Endodermal cell (in vitro differentiated cells): ENCODE measurements at regions not wholly inside any gene's neighbourhood (a gene's known extent, or its start where the extent isn't known, plus 50 kb on each side); places are given as distances from the start of the nearest gene placed in this dataset.

ENCODE experiments used
- DNase-seq: peaks from one replicate; pipeline ENCODE4 v3.0.0-alpha.2; 2017
- H3K27ac ChIP-seq: 2 replicates; pipeline ENCODE4 v1.5.1; 2013; ENCODE audit warnings: mild to moderate bottlenecking, low read depth, low read length, moderate library complexity
- H3K27me3 ChIP-seq: 2 replicates; pipeline ENCODE4 v1.6.1; 2013; ENCODE audit warnings: mild to moderate bottlenecking, low read length, moderate library complexity; ENCODE audit not compliant: insufficient read depth, control insufficient read depth, poor library complexity, severe bottlenecking
- H3K36me3 ChIP-seq: 2 replicates; pipeline ENCODE4 v1.7.0; 2013; ENCODE audit warnings: mild to moderate bottlenecking, low read length, moderate library complexity; ENCODE audit not compliant: control insufficient read depth, insufficient read depth
- H3K4me1 ChIP-seq: one replicate; pipeline ENCODE4 v1.7.0; 2013; ENCODE audit warnings: low read length; ENCODE audit not compliant: control insufficient read depth, insufficient read depth
- H3K4me3 ChIP-seq: 2 replicates; pipeline ENCODE4 v1.5.1; 2013; ENCODE audit warnings: mild to moderate bottlenecking, low read length, moderate library complexity
- H3K9ac ChIP-seq: 2 replicates; pipeline ENCODE4 v1.6.1; 2013; ENCODE audit warnings: mild to moderate bottlenecking, low read length, moderate library complexity; ENCODE audit not compliant: poor library complexity, severe bottlenecking; ENCODE audit errors: extremely low read depth
- H3K9me3 ChIP-seq: 2 replicates; pipeline ENCODE4 v1.6.1; 2013; ENCODE audit warnings: mild to moderate bottlenecking, low read length, moderate library complexity; ENCODE audit not compliant: control insufficient read depth
- H3K27ac Mint-ChIP-seq: 2 replicates; pipeline ENCODE4 v1.8.0; 2020; ENCODE audit warnings: mixed read lengths
- H3K27me3 Mint-ChIP-seq: 2 replicates; pipeline ENCODE4 v1.8.0; 2021; ENCODE audit warnings: mild to moderate bottlenecking, mixed read lengths; ENCODE audit not compliant: insufficient read depth
- H3K36me3 Mint-ChIP-seq: 2 replicates; pipeline ENCODE4 v1.8.0; 2020; ENCODE audit warnings: low read depth, mixed read lengths
- H3K4me1 Mint-ChIP-seq: 2 replicates; pipeline ENCODE4 v1.8.0; 2020; ENCODE audit warnings: mixed read lengths
- H3K4me3 Mint-ChIP-seq: 2 replicates; pipeline ENCODE4 v1.8.0; 2020; ENCODE audit warnings: mild to moderate bottlenecking, moderate library complexity, mixed read lengths
- H3K9me3 Mint-ChIP-seq: 2 replicates; pipeline ENCODE4 v1.8.0; 2020; ENCODE audit warnings: mild to moderate bottlenecking, mixed read lengths
- CTCF ChIP-seq: fragments of 200-600 bp; sonication (generic); conservative IDR thresholded peaks from 2 replicates; pipeline ENCODE4 v1.5.0; 2021; ENCODE audit warnings: antibody characterized with exemption, mild to moderate bottlenecking
- WGBS, 2 experiments: methylation state at CpG; one replicate each; pipeline versions ENCODE4 v1.1.5 to v1.1.7; 2013; ENCODE audit warnings: missing lambda C conversion rate in 2 of 2, mixed read lengths in 1 of 2; ENCODE audit not compliant: insufficient coverage in 1 of 2, insufficient read length in 1 of 2; 5-methylcytosine and 5-hydroxymethylcytosine counted together

DNA sequence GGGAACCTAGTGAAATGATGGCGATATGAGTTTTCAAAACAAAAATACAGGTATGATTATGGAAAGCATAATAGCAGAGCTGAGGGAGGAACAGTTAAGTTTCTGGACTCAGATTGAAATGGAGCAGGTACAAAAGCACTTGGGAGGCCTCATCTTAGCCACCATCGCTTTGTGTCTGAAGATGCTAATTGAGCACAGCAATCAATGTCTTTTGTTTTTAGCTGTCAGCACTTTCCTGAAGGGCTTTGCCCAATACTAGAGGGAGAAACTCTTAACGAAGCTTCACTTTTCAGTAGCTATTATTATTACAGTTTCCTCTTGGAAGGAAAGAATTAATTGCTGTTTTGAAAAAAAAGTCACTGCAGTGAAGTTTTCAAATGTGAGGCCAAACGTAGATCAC, 348.7 kb downstream of the RWDD3 start:
- no peak for TF ChIP-seq CTCF
- DNase-seq = no peak
- H3K9ac ChIP-seq = no peak overlapping the region
- Mint-ChIP-seq H3K9me3 (no peaks in the 10 kb centered on the region), H3K4me3 (no peak overlapping the region), H3K27me3 (no peaks in the 10 kb centered on the region), H3K27ac (no peak overlapping the region), H3K36me3 (no peaks in the 10 kb centered on the region), H3K4me1 (peaks cover 46% of the 10 kb centered on the region)
- H3K27me3 ChIP-seq = no peaks in the 10 kb centered on the region
- H3K27ac ChIP-seq = no peak overlapping the region
- 44 to 54% methylated on average over 3 to 4 of the region's 4 CpGs for WGBS, 2 experiments
- no peak overlapping the region for H3K4me3 ChIP-seq
- no peaks in the 10 kb centered on the region for H3K36me3 ChIP-seq
- H3K9me3 ChIP-seq = no peaks in the 10 kb centered on the region
- peaks cover 18% of the 10 kb centered on the region for H3K4me1 ChIP-seq

DNA sequence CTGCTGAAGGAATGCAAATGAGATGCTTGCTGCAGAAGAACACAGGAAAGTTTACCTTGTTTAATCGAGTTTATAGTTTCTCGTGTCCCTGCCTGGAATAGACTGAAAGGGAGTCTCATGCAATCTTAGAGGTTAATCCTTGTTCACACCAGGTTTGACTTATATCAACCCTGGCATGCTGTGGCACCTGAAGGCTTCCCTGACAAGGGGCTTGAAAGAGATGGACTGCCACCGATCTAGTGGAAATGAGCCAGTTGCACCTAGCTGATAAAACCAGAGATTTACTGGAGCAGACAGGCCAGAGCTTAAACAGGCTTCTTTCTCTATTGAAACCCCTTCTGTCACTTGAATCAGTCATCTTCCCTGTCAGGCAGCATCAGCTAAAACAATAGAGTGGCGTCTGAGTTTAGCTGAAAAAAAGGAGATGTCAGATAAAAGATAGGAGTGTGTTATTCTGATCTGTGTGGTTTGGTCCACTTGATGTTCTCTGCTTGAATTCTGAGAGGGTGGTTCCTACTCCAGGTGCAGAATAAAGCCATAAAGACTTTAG, 349.7 kb downstream of the RWDD3 start:
- Mint-ChIP-seq H3K27me3 (no peaks in the 10 kb centered on the region), H3K36me3 (no peaks in the 10 kb centered on the region), H3K4me1 (peaks cover 41% of the 10 kb centered on the region), H3K27ac (no peak overlapping the region), H3K9me3 (peaks cover 3% of the 10 kb centered on the region), H3K4me3 (no peak overlapping the region)
- Histone ChIP-seq H3K27me3 (no peaks in the 10 kb centered on the region), H3K9me3 (no peaks in the 10 kb centered on the region), H3K4me1 (peaks cover 10% of the 10 kb centered on the region), H3K36me3 (no peaks in the 10 kb centered on the region), H3K9ac (no peak overlapping the region), H3K27ac (no peak overlapping the region), H3K4me3 (no peak overlapping the region)
- DNase-seq = peak; percentile 47
- TF ChIP-seq CTCF = no peak
- 68 to 70% methylated on average over 4 of the region's 4 CpGs for WGBS, 2 experiments

GRCh38 chr1:95584315-95584714, 350.3 kb downstream of the RWDD3 start:
- Histone ChIP-seq H3K9me3 (no peaks in the 10 kb centered on the region), H3K4me3 (no peak overlapping the region), H3K27ac (no peak overlapping the region), H3K27me3 (no peaks in the 10 kb centered on the region), H3K9ac (no peak overlapping the region), H3K36me3 (no peaks in the 10 kb centered on the region), H3K4me1 (peaks cover 8% of the 10 kb centered on the region)
- Mint-ChIP-seq H3K9me3 (peaks cover 9% of the 10 kb centered on the region), H3K27ac (no peak overlapping the region), H3K4me3 (no peak overlapping the region), H3K27me3 (no peaks in the 10 kb centered on the region), H3K4me1 (peaks cover 35% of the 10 kb centered on the region), H3K36me3 (no peaks in the 10 kb centered on the region)
- no peak for DNase-seq
- no peak for TF ChIP-seq CTCF
- 93 to 96% methylated on average over 2 to 4 of the region's 4 CpGs for WGBS, 2 experiments
